OCI-LY1 (cell line): ENCODE measurements at regions not wholly inside any gene's neighbourhood (a gene's known extent, or its start where the extent isn't known, plus 50 kb on each side); places are given as distances from the start of the nearest gene placed in this dataset.

ENCODE experiments used
- H2AFZ ChIP-seq: fragments of 200-600 bp; sonication (generic), shearing (Covaris generic); 2 replicates; pipeline ENCODE4 v1.6.0; 2014; ENCODE audit warnings: antibody characterized with exemption, mild to moderate bottlenecking, low read length
- H3F3A ChIP-seq: fragments of 200-600 bp; sonication (generic), shearing (Covaris generic); 2 replicates; pipeline ENCODE4 v1.6.0; 2014; ENCODE audit warnings: mild to moderate bottlenecking, antibody characterized with exemption, low read length, moderate library complexity; ENCODE audit not compliant: insufficient read depth
- H3K27ac ChIP-seq: fragments of 200-600 bp; sonication (generic); 2 replicates; pipeline ENCODE4 v1.5.1; 2014; ENCODE audit warnings: low read length, mixed run types, mild to moderate bottlenecking, low read depth; ENCODE audit not compliant: poor library complexity, severe bottlenecking
- H3K27me3 ChIP-seq: fragments of 200-600 bp; sonication (generic); 2 replicates; pipeline ENCODE4 v1.6.0; 2014; ENCODE audit warnings: antibody characterized with exemption, mild to moderate bottlenecking, low read length, moderate library complexity; ENCODE audit not compliant: insufficient read depth
- H3K36me3 ChIP-seq: fragments of 200-600 bp; sonication (generic); 2 replicates; pipeline ENCODE4 v1.6.1; 2014; ENCODE audit warnings: mild to moderate bottlenecking, antibody characterized with exemption, low read length, moderate library complexity, mixed read lengths; ENCODE audit not compliant: insufficient read depth
- H3K4me1 ChIP-seq: fragments of 200-600 bp; sonication (generic); 2 replicates; pipeline ENCODE4 v1.5.1; 2014; ENCODE audit warnings: mild to moderate bottlenecking, low read length, moderate library complexity; ENCODE audit not compliant: insufficient read depth, severe bottlenecking
- H3K4me2 ChIP-seq: fragments of 200-600 bp; sonication (generic), shearing (Covaris generic); 2 replicates; pipeline ENCODE4 v1.6.1; 2014; ENCODE audit warnings: low read length
- H3K4me3 ChIP-seq: fragments of 200-600 bp; sonication (generic); 2 replicates; pipeline ENCODE4 v1.5.1; 2014; ENCODE audit warnings: low read length, low read depth, mild to moderate bottlenecking, mixed read lengths; ENCODE audit not compliant: poor library complexity, severe bottlenecking
- H3K79me2 ChIP-seq: fragments of 200-600 bp; shearing (Covaris generic); 2 replicates; pipeline ENCODE4 v1.6.1; 2016; ENCODE audit warnings: mixed run types, low read length, mixed read lengths; ENCODE audit not compliant: insufficient read depth
- H3K9ac ChIP-seq: fragments of 200-600 bp; sonication (generic), shearing (Covaris generic); 2 replicates; pipeline ENCODE4 v1.6.1; 2014; ENCODE audit warnings: mild to moderate bottlenecking, low read length, mixed read lengths
- H3K9me2 ChIP-seq: fragments of 200-600 bp; sonication (generic), shearing (Covaris generic); 2 replicates; pipeline ENCODE4 v1.6.1; 2014; ENCODE audit warnings: low read depth, mild to moderate bottlenecking, low read length, mixed read lengths
- H3K9me3 ChIP-seq: fragments of 200-600 bp; shearing (Covaris generic); 2 replicates; pipeline ENCODE4 v1.6.1; 2014; ENCODE audit warnings: low read length, mixed read lengths
- H4K20me1 ChIP-seq: fragments of 200-600 bp; sonication (generic), shearing (Covaris generic); 2 replicates; pipeline ENCODE4 v1.6.0; 2016; ENCODE audit warnings: mild to moderate bottlenecking, low read length; ENCODE audit not compliant: insufficient read depth
- EZH2 ChIP-seq: fragments of 200-600 bp; sonication (generic), shearing (Covaris generic); IDR thresholded peaks from 2 replicates; pipeline ENCODE4 v1.8.0; 2017; ENCODE audit warnings: borderline replicate concordance, mixed run types, mild to moderate bottlenecking, antibody characterized with exemption, low read length, moderate library complexity, mixed read lengths
- TF ChIP-seq, protein P1 (sequence below): fragments of 200-600 bp; sonication (generic), shearing (Covaris generic); IDR thresholded peaks from 2 replicates; pipeline ENCODE4 v1.5.1; 2017; ENCODE audit warnings: mild to moderate bottlenecking, antibody characterized with exemption, low read length, moderate library complexity, mixed read lengths

DNA sequence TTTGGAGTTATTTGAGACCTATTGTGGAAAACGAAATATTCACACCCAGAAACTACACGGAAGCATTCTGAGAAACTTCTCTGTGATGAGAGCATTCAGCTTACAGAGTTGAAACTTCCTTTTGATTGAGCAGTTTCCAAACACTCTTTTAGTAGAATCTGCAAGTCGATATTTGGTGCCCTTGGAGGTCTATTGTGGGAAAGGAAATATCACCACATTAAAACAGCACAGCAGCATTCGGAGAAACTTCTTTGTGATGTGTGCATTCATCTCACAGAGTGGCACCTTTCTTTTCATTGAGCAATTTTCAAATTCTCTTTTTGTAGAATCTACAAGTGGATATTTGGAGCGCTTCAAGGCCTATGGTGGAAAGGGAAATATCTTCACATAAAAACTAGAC lies 595.7 kb upstream of the ALG10B start:
- no peaks in the 10 kb centered on the region for H4K20me1 ChIP-seq
- no peak overlapping the region for H2AFZ ChIP-seq
- no peaks in the 10 kb centered on the region for H3K79me2 ChIP-seq
- H3K4me2 ChIP-seq: no peak overlapping the region
- H3K4me1 ChIP-seq: no peaks in the 10 kb centered on the region
- H3K27me3 ChIP-seq: no peaks in the 10 kb centered on the region
- no peak overlapping the region for H3K4me3 ChIP-seq
- no peaks in the 10 kb centered on the region for H3K36me3 ChIP-seq
- H3K9me3 ChIP-seq: no peaks in the 10 kb centered on the region
- no peaks in the 10 kb centered on the region for H3K9me2 ChIP-seq
- TF ChIP-seq, protein P1, sequence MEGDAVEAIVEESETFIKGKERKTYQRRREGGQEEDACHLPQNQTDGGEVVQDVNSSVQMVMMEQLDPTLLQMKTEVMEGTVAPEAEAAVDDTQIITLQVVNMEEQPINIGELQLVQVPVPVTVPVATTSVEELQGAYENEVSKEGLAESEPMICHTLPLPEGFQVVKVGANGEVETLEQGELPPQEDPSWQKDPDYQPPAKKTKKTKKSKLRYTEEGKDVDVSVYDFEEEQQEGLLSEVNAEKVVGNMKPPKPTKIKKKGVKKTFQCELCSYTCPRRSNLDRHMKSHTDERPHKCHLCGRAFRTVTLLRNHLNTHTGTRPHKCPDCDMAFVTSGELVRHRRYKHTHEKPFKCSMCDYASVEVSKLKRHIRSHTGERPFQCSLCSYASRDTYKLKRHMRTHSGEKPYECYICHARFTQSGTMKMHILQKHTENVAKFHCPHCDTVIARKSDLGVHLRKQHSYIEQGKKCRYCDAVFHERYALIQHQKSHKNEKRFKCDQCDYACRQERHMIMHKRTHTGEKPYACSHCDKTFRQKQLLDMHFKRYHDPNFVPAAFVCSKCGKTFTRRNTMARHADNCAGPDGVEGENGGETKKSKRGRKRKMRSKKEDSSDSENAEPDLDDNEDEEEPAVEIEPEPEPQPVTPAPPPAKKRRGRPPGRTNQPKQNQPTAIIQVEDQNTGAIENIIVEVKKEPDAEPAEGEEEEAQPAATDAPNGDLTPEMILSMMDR: no peak
- no peak for TF ChIP-seq EZH2
- no peaks in the 10 kb centered on the region for H3F3A ChIP-seq
- no peak overlapping the region for H3K9ac ChIP-seq
- H3K27ac ChIP-seq: no peak overlapping the region

DNA sequence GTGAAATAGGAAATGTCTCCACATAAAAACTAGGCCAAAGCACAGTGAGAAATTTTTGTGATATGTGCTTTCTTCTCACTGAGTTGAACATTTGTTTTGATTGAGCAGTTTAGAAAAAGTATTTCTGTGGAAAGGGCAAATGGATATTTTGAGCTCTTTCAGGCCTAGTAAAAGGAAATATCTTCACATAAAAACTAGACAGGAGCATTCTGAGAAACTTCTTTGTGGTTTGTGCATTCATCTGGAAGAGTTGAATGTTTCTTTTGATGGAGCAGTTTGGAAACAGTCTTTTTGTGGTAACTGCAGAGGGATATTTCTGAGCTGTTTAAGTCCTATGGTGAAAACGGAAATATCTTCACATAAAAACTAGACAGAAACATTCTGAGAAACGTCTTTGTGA lies 582.7 kb upstream of the ALG10B start:
- Histone ChIP-seq H2AFZ (no peak overlapping the region), H3K4me1 (no peaks in the 10 kb centered on the region), H3K9me3 (no peaks in the 10 kb centered on the region), H3K4me2 (no peak overlapping the region), H3K27me3 (no peaks in the 10 kb centered on the region), H4K20me1 (no peaks in the 10 kb centered on the region), H3K27ac (no peak overlapping the region), H3K9ac (no peak overlapping the region), H3K4me3 (no peak overlapping the region), H3K9me2 (no peaks in the 10 kb centered on the region), H3K36me3 (no peaks in the 10 kb centered on the region), H3K79me2 (no peaks in the 10 kb centered on the region), H3F3A (no peaks in the 10 kb centered on the region)
- TF ChIP-seq EZH2: no peak
- TF ChIP-seq, protein P1: no peak
